Uterus (tissue), 2 donors: ENCODE measurements at regions not wholly inside any gene's neighbourhood (a gene's known extent, or its start where the extent isn't known, plus 50 kb on each side); places are given as distances from the start of the nearest gene placed in this dataset.

Experiments used
- POLR2A ChIP-seq, 2 donors: fragments of 450-650 bp; IDR thresholded peaks; one replicate each; pipeline ENCODE4 v1.6.1; 2016; ENCODE audit warnings: antibody characterized with exemption in 2 of 2, mild to moderate bottlenecking in 1 of 2, moderate library complexity in 1 of 2
- TF ChIP-seq, protein P1 (sequence below), 4 experiments: fragments of 200-600 bp in 2 of 4; fragments of 450-650 bp in 2 of 4; sonication (generic) in 2 of 4; IDR thresholded peaks; one replicate each; pipeline ENCODE4 v1.5.1; 2016 to 2019; ENCODE audit warnings: antibody characterized with exemption in 4 of 4, mild to moderate bottlenecking in 2 of 4, moderate library complexity in 1 of 4

DNA sequence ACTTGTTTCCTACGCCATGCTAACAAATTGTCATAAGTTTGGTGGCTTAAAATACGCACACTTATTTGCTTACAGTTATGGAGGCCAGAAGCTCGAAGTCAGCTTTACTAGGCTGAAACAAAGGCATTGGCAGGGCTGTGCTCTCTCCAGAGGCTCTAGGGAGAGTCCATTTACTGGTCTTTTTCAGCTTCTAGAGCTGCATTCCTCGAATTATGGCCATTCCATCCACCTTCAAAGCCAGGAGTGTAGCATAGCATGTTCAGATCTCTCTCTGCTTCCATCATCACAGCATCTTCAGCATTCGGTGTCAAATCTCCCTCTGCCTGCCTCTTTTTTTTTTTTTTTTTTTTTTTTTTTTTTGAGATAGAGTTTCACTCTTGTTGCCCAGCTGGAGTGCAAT, 670.2 kb downstream of the ACTL7B start:
- TF ChIP-seq POLR2A (IDR thresholded peaks at IDR 0.05): no peak
- TF ChIP-seq, protein P1, sequence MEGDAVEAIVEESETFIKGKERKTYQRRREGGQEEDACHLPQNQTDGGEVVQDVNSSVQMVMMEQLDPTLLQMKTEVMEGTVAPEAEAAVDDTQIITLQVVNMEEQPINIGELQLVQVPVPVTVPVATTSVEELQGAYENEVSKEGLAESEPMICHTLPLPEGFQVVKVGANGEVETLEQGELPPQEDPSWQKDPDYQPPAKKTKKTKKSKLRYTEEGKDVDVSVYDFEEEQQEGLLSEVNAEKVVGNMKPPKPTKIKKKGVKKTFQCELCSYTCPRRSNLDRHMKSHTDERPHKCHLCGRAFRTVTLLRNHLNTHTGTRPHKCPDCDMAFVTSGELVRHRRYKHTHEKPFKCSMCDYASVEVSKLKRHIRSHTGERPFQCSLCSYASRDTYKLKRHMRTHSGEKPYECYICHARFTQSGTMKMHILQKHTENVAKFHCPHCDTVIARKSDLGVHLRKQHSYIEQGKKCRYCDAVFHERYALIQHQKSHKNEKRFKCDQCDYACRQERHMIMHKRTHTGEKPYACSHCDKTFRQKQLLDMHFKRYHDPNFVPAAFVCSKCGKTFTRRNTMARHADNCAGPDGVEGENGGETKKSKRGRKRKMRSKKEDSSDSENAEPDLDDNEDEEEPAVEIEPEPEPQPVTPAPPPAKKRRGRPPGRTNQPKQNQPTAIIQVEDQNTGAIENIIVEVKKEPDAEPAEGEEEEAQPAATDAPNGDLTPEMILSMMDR (IDR thresholded peaks at IDR 0.05): no peak
